Central memory CD8-positive, alpha-beta T cell (primary cell): ENCODE measurements at regions not wholly inside any gene's neighbourhood (a gene's known extent, or its start where the extent isn't known, plus 50 kb on each side); places are given as distances from the start of the nearest gene placed in this dataset.
"Not testable (repeated sequence)": the region's sequence is repeated elsewhere in the genome, so short reads cannot be mapped to it uniquely, and the experiment has no call there.

Source experiments
- ATAC-seq: fragments of 150-1000 bp; cut with Tn5 transposase; replicated peaks from 2 replicates; pipeline ENCODE4 v1.10.0; 2022; ENCODE audit warnings: mild to moderate bottlenecking, moderate FRiP score, moderate number of reproducible peaks; ENCODE audit not compliant: poor library complexity, severe bottlenecking; ENCODE audit errors: extremely low read depth
- DNase-seq, 2 donors: peaks; one replicate each; pipeline ENCODE4 v3.0.0; 2021; ENCODE audit warnings: low spot score in 2 of 2
- H3K27ac Mint-ChIP-seq: one replicate; pipeline ENCODE4 v1.8.0; 2022; ENCODE audit warnings: low read depth, mild to moderate bottlenecking, moderate library complexity, mixed read lengths
- H3K27me3 Mint-ChIP-seq: one replicate; pipeline ENCODE4 v1.8.0; 2022; ENCODE audit warnings: mixed read lengths
- H3K36me3 Mint-ChIP-seq: one replicate; pipeline ENCODE4 v1.8.0; 2022; ENCODE audit warnings: mild to moderate bottlenecking, moderate library complexity, mixed read lengths; ENCODE audit not compliant: insufficient read depth
- H3K4me1 Mint-ChIP-seq: one replicate; pipeline ENCODE4 v1.8.0; 2022; ENCODE audit warnings: mixed read lengths
- H3K4me3 Mint-ChIP-seq: one replicate; pipeline ENCODE4 v1.8.0; 2022; ENCODE audit warnings: mild to moderate bottlenecking, moderate library complexity, mixed read lengths
- H3K9me3 Mint-ChIP-seq: one replicate; pipeline ENCODE4 v1.8.0; 2022; ENCODE audit warnings: mixed read lengths

GRCh38 chr10:71094712-71095390 is 117.5 kb upstream of the UNC5B start:
- ATAC-seq (no peak), DNase-seq (no peak)
- Mint-ChIP-seq H3K27me3 (peaks cover 79% of the 10 kb centered on the region), H3K9me3 (peaks cover 5% of the 10 kb centered on the region), H3K4me3 (no peak overlapping the region), H3K4me1 (no peaks in the 10 kb centered on the region), H3K36me3 (no peaks in the 10 kb centered on the region), H3K27ac (no peak overlapping the region)

DNA sequence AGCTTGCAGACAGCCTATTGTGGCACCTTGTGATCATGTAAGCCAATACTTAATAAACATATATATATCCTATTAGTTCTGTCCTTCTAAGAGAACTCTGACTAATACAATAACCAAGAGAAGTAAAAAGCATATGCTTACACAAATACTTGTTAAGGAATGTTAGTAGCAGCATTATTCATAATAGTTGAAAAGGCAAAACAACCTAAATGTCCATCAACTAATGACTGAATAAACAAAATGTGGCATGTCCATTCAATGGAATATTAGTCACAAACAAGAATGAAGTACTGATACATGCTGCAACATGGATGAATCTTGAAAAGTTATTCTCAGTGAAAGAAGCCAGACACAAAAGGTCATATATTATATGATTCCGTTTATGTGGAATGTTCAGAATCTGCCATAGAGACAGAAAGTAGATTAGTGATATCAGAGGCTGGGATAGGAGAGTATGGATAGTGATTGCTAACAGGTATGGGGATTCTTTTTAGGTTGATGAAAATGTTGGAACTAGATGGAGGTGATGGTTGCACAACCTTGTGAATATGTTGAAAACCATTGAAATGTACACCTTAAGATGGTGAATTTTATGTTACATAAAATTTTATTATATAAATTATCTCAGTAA is 112.5 kb upstream of the UNC5B start:
- Mint-ChIP-seq H3K27ac (no peak overlapping the region), H3K9me3 (no peaks in the 10 kb centered on the region), H3K4me1 (no peaks in the 10 kb centered on the region), H3K27me3 (peaks cover 58% of the 10 kb centered on the region), H3K36me3 (no peaks in the 10 kb centered on the region), H3K4me3 (no peak overlapping the region)
- DNase-seq (no peak), ATAC-seq (no peak)

- DNase-seq (no peak), ATAC-seq (no peak)
- no peak overlapping the region for H3K27ac Mint-ChIP-seq
- no peak overlapping the region for H3K4me3 Mint-ChIP-seq
- H3K36me3 Mint-ChIP-seq = no peaks in the 10 kb centered on the region
- H3K4me1 Mint-ChIP-seq = peaks cover 6% of the 10 kb centered on the region
- peaks cover 22% of the 10 kb centered on the region for H3K27me3 Mint-ChIP-seq
- H3K9me3 Mint-ChIP-seq = no peaks in the 10 kb centered on the region
Measured at GRCh38 chr10:71103961-71104360, 108.4 kb upstream of the UNC5B start.

DNA sequence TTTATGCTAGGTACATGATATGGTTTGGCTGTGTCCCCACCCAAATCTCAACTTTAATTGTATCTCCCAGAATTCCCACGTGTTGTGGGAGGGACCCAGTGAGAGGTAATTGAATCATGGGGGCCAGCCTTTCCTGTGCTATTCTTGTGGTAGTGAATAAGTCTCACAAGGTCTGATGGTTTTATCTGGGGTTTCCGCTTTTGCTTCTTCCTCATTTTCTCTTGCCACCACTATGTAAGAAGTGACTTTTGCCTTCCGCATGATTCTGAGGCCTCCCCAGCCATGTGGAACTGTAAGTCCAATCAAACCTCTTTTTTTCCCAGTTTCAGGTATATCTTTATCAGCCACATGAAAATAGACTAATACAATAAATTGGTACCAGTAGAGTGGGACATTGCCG is 106.2 kb upstream of the UNC5B start:
- not testable (repeated sequence) for H3K9me3 Mint-ChIP-seq, H3K27ac Mint-ChIP-seq, DNase-seq, H3K36me3 Mint-ChIP-seq, H3K4me3 Mint-ChIP-seq, H3K4me1 Mint-ChIP-seq, ATAC-seq
- peaks cover 27% of the 10 kb centered on the region for H3K27me3 Mint-ChIP-seq

DNA sequence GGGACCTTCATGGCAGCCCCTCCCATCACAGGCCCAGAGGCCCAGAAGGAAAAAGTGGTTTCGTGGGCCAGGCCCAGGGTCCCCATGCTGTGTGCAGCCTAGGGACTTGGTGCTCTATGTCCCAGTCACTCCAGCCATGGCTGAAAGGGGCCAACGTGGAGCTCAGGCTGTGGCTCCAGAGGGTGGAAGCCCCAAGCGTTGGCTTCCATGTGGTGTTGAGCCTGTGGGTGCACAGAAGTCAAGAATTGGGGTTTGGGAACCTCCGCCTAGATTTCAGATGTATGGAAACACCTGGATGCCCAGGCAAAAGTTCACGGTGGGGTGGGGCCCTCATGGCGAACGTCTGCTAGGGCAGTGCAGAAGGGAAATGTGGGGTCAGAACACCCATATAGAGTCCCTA is 105.3 kb upstream of the UNC5B start:
- peaks cover 34% of the 10 kb centered on the region for H3K27me3 Mint-ChIP-seq
- ATAC-seq, DNase-seq, H3K4me3 Mint-ChIP-seq, H3K9me3 Mint-ChIP-seq, H3K36me3 Mint-ChIP-seq, H3K27ac Mint-ChIP-seq, H3K4me1 Mint-ChIP-seq: not testable (repeated sequence)

- H3K4me1 Mint-ChIP-seq, ATAC-seq, H3K36me3 Mint-ChIP-seq, DNase-seq, H3K4me3 Mint-ChIP-seq, H3K9me3 Mint-ChIP-seq, H3K27ac Mint-ChIP-seq: not testable (repeated sequence)
- peaks cover 43% of the 10 kb centered on the region for H3K27me3 Mint-ChIP-seq
Measured at GRCh38 chr10:71108042-71108441, 104.3 kb upstream of the UNC5B start.

DNA sequence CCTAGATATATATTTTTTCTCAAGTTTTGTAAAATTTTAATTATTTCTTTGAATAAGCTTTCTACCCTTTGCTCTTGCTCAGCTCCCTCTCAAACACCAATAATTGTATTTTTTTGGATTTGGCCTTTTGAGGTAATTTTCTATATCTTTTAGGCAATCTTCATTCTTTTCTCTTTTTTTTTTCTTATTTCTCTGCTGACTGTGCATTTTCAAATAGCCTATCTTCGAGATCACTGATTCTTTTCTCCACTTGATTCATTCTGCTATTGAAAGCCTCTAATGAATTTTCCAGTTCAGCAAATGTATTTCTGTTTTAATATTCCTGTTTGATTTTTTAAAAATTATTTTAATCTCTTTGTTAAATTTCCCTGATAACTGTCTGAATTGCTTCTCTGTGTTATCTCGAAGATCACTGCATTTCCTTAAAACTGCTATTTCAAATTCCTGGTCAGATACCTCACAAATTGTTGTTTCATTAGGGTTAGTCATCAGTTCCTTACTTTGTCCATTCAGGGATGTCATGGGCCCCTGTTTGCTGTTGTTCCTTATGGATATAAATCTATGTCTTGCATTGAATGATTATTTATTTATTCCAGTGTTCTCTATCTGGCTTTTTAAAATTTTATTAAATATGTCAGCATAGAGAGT is 100.1 kb upstream of the UNC5B start:
- ATAC-seq (no peak), DNase-seq (no peak)
- peaks cover 16% of the 10 kb centered on the region for H3K9me3 Mint-ChIP-seq
- no peaks in the 10 kb centered on the region for H3K4me1 Mint-ChIP-seq
- H3K27ac Mint-ChIP-seq = no peak overlapping the region
- no peaks in the 10 kb centered on the region for H3K36me3 Mint-ChIP-seq
- H3K4me3 Mint-ChIP-seq = no peak overlapping the region
- H3K27me3 Mint-ChIP-seq = peaks cover 54% of the 10 kb centered on the region

DNA sequence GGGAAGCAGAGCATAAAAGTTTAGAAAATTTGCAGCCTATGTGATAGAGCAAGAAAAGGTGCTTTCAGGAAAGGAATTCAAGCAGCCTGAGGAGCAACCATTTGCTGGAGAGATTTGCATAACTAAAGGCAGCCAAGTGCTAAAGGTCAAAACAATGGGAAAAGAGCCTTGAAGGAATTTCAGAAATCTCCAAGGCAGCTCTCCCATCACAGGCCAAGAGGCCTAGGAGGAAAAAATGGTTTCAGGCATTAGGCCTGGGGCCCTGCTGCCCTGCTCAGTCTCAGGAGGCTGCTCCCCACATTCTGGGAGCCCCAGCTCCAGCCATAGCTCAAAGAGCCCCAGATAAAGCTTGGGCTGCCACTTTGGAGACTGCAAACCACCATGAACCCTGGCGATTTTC is 95.9 kb upstream of the UNC5B start:
- Mint-ChIP-seq H3K36me3 (no peaks in the 10 kb centered on the region), H3K4me3 (no peak overlapping the region), H3K27me3 (peaks cover 43% of the 10 kb centered on the region), H3K9me3 (peaks cover 32% of the 10 kb centered on the region), H3K27ac (no peak overlapping the region), H3K4me1 (no peaks in the 10 kb centered on the region)
- ATAC-seq (no peak), DNase-seq (no peak)

- DNase-seq, ATAC-seq, H3K4me1 Mint-ChIP-seq, H3K36me3 Mint-ChIP-seq, H3K27ac Mint-ChIP-seq, H3K4me3 Mint-ChIP-seq: not testable (repeated sequence)
- H3K9me3 Mint-ChIP-seq = peaks cover 32% of the 10 kb centered on the region
- H3K27me3 Mint-ChIP-seq = peaks cover 43% of the 10 kb centered on the region
Measured at GRCh38 chr10:71117589-71117988, 94.8 kb upstream of the UNC5B start.

DNA sequence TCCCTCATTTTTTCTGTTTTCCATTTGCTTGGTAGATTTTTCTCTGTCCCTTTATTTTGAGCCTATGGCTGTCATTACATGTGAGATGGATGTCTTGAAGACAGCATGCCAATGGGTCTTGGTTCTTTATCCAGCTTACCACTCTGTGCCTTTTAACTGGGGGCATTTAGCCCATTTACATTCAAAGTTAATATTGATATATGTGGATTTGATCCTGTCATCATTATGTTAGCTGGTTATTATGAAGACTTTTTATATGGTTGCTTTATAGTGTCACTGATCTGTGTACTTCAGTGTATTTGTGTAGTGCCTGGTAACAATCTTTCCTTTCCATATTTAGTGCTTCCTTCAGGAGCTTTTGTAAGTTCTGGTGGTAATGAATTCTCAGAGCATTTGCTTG is 89.3 kb upstream of the UNC5B start:
- Mint-ChIP-seq H3K27ac (no peak overlapping the region), H3K27me3 (peaks cover 81% of the 10 kb centered on the region), H3K4me3 (no peak overlapping the region), H3K36me3 (no peaks in the 10 kb centered on the region), H3K9me3 (peaks cover 14% of the 10 kb centered on the region), H3K4me1 (no peaks in the 10 kb centered on the region)
- ATAC-seq = no peak
- no peak for DNase-seq

DNA sequence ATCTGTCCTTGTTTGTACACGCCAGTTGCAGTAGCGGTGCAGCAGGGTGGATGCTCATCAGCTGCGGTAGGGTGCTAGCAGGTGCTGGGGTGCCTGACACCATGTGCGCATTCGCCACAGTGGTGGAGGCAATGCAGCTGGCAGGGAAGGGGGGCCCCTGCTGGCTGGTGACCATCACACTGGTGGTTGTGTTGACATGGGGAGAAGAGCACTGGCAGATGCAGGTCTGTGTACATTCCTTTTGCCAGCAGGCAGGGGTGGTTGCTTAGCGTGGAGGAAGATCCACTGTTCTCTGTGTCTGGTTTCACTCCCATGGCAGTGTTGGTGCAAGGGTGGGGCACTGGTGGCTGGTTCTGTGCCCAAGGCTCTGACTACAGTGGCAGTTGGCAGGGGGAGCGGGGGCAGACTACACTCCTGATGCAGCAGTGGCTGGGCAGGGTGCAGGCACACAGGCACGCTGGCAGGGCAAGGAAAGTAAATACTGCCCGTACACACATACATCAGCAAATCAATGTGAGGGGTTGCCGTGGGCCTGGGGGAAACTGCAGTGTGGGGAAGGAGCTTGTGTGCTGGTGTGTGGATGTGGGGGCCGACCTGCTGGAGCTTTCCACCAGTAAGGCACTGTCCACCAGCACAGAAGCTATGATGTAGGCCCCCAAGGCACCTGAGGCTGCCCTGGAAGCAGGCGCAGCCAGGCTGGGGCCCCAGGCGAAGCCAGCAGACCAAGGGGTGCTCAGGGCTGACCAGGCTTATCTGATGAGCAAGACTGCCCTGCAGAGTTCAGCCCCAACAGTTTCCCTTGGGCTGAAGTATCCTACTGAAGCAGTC is 87.2 kb upstream of the UNC5B start:
- no peak for ATAC-seq
- H3K9me3 Mint-ChIP-seq = peaks cover 8% of the 10 kb centered on the region
- DNase-seq = no peak
- no peak overlapping the region for H3K4me3 Mint-ChIP-seq
- peaks cover 78% of the 10 kb centered on the region for H3K27me3 Mint-ChIP-seq
- no peaks in the 10 kb centered on the region for H3K4me1 Mint-ChIP-seq
- no peak overlapping the region for H3K27ac Mint-ChIP-seq
- no peaks in the 10 kb centered on the region for H3K36me3 Mint-ChIP-seq

DNA sequence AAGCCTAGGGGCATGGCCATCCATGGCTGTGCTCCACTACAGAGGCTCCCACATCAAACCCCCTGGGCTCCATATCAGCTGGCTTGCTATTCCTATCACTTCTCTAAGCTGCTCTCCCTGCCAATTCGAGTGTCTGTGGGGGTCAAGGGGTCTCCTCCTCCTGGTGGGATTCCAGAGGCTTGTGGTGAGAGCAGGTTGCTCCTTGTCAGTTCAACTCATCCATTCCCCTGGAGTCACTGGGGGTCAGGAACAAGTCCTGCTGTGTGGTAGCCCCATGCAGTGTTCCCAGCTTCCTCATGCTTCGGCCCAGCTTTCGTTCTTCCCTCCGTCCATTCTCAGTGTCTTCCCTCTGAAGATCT is 86.6 kb upstream of the UNC5B start:
- no peak overlapping the region for H3K4me3 Mint-ChIP-seq
- no peak overlapping the region for H3K27ac Mint-ChIP-seq
- ATAC-seq (no peak), DNase-seq (no peak)
- peaks cover 78% of the 10 kb centered on the region for H3K27me3 Mint-ChIP-seq
- no peaks in the 10 kb centered on the region for H3K4me1 Mint-ChIP-seq
- H3K9me3 Mint-ChIP-seq = peaks cover 6% of the 10 kb centered on the region
- no peaks in the 10 kb centered on the region for H3K36me3 Mint-ChIP-seq
